Central memory CD8-positive, alpha-beta T cell (primary cell): ENCODE measurements at regions not wholly inside any gene's neighbourhood (a gene's known extent, or its start where the extent isn't known, plus 50 kb on each side); places are given as distances from the start of the nearest gene placed in this dataset.

Source experiments
- ATAC-seq: fragments of 150-1000 bp; cut with Tn5 transposase; replicated peaks from 2 replicates; pipeline ENCODE4 v1.10.0; 2022; ENCODE audit warnings: mild to moderate bottlenecking, moderate FRiP score, moderate number of reproducible peaks; ENCODE audit not compliant: poor library complexity, severe bottlenecking; ENCODE audit errors: extremely low read depth
- DNase-seq, 2 donors: peaks; one replicate each; pipeline ENCODE4 v3.0.0; 2021; ENCODE audit warnings: low spot score in 2 of 2
- H3K27ac Mint-ChIP-seq: one replicate; pipeline ENCODE4 v1.8.0; 2022; ENCODE audit warnings: low read depth, mild to moderate bottlenecking, moderate library complexity, mixed read lengths
- H3K27me3 Mint-ChIP-seq: one replicate; pipeline ENCODE4 v1.8.0; 2022; ENCODE audit warnings: mixed read lengths
- H3K36me3 Mint-ChIP-seq: one replicate; pipeline ENCODE4 v1.8.0; 2022; ENCODE audit warnings: mild to moderate bottlenecking, moderate library complexity, mixed read lengths; ENCODE audit not compliant: insufficient read depth
- H3K4me1 Mint-ChIP-seq: one replicate; pipeline ENCODE4 v1.8.0; 2022; ENCODE audit warnings: mixed read lengths
- H3K4me3 Mint-ChIP-seq: one replicate; pipeline ENCODE4 v1.8.0; 2022; ENCODE audit warnings: mild to moderate bottlenecking, moderate library complexity, mixed read lengths
- H3K9me3 Mint-ChIP-seq: one replicate; pipeline ENCODE4 v1.8.0; 2022; ENCODE audit warnings: mixed read lengths

- H3K9me3 Mint-ChIP-seq = peaks cover 18% of the 10 kb centered on the region
- H3K4me3 Mint-ChIP-seq = no peak overlapping the region
- no peak for ATAC-seq
- no peaks in the 10 kb centered on the region for H3K27me3 Mint-ChIP-seq
- H3K4me1 Mint-ChIP-seq = no peaks in the 10 kb centered on the region
- H3K27ac Mint-ChIP-seq = no peak overlapping the region
- H3K36me3 Mint-ChIP-seq = no peaks in the 10 kb centered on the region
- DNase-seq = no peak
Observed at GRCh38 chr3:6249679-6250078, 611.2 kb upstream of the GRM7 start.

DNA sequence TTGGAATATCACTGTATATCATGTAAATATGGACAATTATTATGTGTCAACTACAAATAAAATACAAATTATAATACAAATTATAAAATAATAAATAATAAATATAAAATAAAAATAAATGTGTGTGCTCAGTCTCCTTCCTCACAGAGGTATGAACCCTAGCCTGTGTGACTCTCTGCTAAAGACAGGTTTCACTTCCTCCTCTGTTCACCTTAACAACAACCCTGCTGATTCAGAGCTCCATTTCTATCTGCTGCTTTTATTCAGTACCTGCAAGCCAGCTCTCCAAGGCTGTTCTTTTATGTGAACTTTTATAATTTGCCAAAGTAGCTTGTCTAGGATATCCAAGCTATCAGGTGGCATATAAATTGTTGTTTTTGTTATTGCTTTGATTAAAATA, 610.7 kb upstream of the GRM7 start:
- no peak for DNase-seq
- Mint-ChIP-seq H3K36me3 (no peaks in the 10 kb centered on the region), H3K4me3 (no peak overlapping the region), H3K27ac (no peak overlapping the region), H3K4me1 (no peaks in the 10 kb centered on the region), H3K9me3 (peaks cover 20% of the 10 kb centered on the region), H3K27me3 (no peaks in the 10 kb centered on the region)
- ATAC-seq = no peak

DNA sequence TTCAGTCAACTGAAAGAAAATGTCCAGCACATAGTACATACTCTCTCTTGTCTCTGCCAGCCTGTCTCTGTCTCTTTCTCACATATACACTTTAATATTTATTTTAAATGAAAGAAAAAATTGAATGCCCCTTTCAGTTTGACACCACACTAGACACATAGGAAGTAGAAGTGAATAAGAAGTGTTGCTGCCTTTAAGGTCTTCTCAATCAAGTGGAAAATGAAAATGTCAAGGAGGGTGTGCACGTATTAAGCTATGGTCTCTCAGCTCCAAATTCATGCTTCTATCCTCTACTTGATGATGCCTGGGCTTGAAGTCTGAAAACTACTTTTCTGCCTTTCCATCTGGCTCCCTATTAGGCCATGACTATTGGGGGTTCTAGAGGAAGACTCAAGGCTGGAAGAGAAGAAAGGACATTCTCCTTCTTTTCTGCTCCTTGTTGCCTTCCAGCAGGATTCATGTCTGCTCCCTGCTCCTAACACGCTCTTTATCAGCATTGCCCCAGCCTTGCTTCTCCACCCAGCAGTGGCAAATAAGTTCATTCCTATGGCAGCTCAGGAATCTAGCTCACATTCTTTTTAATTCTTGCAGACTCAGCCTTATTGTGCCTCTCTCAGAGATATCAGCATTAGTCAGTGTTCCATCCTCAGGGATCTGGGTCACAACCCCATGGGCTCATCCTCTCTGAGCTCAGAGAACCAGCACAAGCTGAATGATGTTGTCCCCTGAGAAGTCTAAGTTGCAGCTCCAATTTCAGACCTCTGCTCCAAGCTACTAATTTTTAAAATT, 609.1 kb upstream of the GRM7 start:
- no peaks in the 10 kb centered on the region for H3K4me1 Mint-ChIP-seq
- no peak for ATAC-seq
- H3K27me3 Mint-ChIP-seq = no peaks in the 10 kb centered on the region

GRCh38 chr3:6254490-6254889, 606.4 kb upstream of the GRM7 start:
- DNase-seq = no peak
- H3K27ac Mint-ChIP-seq = no peak overlapping the region
- ATAC-seq = no peak
- H3K36me3 Mint-ChIP-seq = no peaks in the 10 kb centered on the region
- peaks cover 17% of the 10 kb centered on the region for H3K9me3 Mint-ChIP-seq
- no peak overlapping the region for H3K4me3 Mint-ChIP-seq
- no peaks in the 10 kb centered on the region for H3K4me1 Mint-ChIP-seq
- H3K27me3 Mint-ChIP-seq = no peaks in the 10 kb centered on the region

More for the DNA sequence above, 609.1 kb upstream of the GRM7 start:
- Mint-ChIP-seq H3K27ac (no peak overlapping the region), H3K9me3 (peaks cover 11% of the 10 kb centered on the region), H3K36me3 (no peaks in the 10 kb centered on the region), H3K4me3 (no peak overlapping the region)
- DNase-seq = no peak

DNA sequence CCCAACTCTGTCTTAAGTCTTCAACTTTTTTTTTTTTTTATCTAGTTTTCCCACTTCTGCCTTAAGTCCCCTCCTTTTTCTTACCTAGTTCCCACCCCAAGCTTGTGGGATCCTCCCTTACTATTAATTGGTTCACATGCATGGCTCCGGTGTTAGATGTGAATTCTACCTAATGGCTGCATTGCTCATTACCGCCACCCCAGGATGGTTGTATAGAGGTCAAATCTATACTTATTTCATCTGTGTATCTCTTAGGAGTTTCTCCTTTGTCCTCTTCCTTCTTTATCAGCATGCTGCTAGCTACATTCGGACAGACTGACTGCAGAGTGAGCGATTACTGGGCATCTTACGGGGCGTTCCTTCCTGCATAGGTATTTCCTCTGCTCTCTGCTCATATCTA, 605.7 kb upstream of the GRM7 start:
- DNase-seq (no peak), ATAC-seq (no peak)
- no peaks in the 10 kb centered on the region for H3K36me3 Mint-ChIP-seq
- peaks cover 17% of the 10 kb centered on the region for H3K9me3 Mint-ChIP-seq
- no peak overlapping the region for H3K4me3 Mint-ChIP-seq
- no peak overlapping the region for H3K27ac Mint-ChIP-seq
- H3K27me3 Mint-ChIP-seq = no peaks in the 10 kb centered on the region
- H3K4me1 Mint-ChIP-seq = no peaks in the 10 kb centered on the region

- no peak for ATAC-seq
- no peak for DNase-seq
- Mint-ChIP-seq H3K27ac (no peak overlapping the region), H3K27me3 (no peaks in the 10 kb centered on the region), H3K4me3 (no peak overlapping the region), H3K4me1 (no peaks in the 10 kb centered on the region), H3K9me3 (peaks cover 6% of the 10 kb centered on the region), H3K36me3 (no peaks in the 10 kb centered on the region)
Observed at GRCh38 chr3:6260551-6261191, 600.2 kb upstream of the GRM7 start.

- Mint-ChIP-seq H3K4me1 (no peaks in the 10 kb centered on the region), H3K27ac (no peak overlapping the region), H3K9me3 (peaks cover 6% of the 10 kb centered on the region), H3K27me3 (no peaks in the 10 kb centered on the region), H3K4me3 (no peak overlapping the region), H3K36me3 (no peaks in the 10 kb centered on the region)
- ATAC-seq (no peak), DNase-seq (no peak)
Observed at GRCh38 chr3:6262010-6262409, 598.9 kb upstream of the GRM7 start.

- ATAC-seq = no peak
- H3K4me1 Mint-ChIP-seq = no peaks in the 10 kb centered on the region
- no peak overlapping the region for H3K4me3 Mint-ChIP-seq
- no peaks in the 10 kb centered on the region for H3K36me3 Mint-ChIP-seq
- DNase-seq = no peak
- no peak overlapping the region for H3K27ac Mint-ChIP-seq
- H3K27me3 Mint-ChIP-seq = no peaks in the 10 kb centered on the region
- H3K9me3 Mint-ChIP-seq = peaks cover under 1% of the 10 kb centered on the region
Observed at GRCh38 chr3:6264036-6264435, 596.9 kb upstream of the GRM7 start.

DNA sequence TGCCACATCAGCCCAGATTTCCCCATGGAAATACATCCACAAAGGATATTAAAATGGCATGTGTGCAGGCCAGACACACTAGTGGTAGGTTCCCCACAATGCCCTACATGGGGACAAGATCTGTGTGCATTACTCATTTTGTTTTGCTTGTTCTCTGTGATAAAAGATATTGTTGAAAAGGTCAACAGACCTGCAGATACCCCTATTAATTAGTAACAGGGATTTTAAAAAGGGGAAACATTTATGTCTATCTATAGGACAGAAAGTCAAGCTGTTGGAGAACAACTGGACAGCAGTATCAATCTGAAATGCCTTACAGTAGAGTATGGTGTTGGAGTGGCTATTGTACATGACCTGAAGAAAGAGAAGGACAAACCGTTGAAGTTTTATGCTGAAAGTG, 596.0 kb upstream of the GRM7 start:
- H3K4me3 Mint-ChIP-seq = no peak overlapping the region
- ATAC-seq (no peak), DNase-seq (no peak)
- H3K27ac Mint-ChIP-seq = no peak overlapping the region
- no peaks in the 10 kb centered on the region for H3K27me3 Mint-ChIP-seq
- H3K4me1 Mint-ChIP-seq = no peaks in the 10 kb centered on the region
- H3K36me3 Mint-ChIP-seq = no peaks in the 10 kb centered on the region
- H3K9me3 Mint-ChIP-seq = peaks cover 5% of the 10 kb centered on the region

- Mint-ChIP-seq H3K27me3 (no peaks in the 10 kb centered on the region), H3K4me3 (no peak overlapping the region), H3K36me3 (no peaks in the 10 kb centered on the region), H3K9me3 (peaks cover 8% of the 10 kb centered on the region), H3K4me1 (no peaks in the 10 kb centered on the region), H3K27ac (no peak overlapping the region)
- no peak for DNase-seq
- ATAC-seq = no peak
Observed at GRCh38 chr3:6266135-6266534, 594.8 kb upstream of the GRM7 start.

GRCh38 chr3:6273878-6274277, 587.0 kb upstream of the GRM7 start:
- no peak overlapping the region for H3K27ac Mint-ChIP-seq
- no peaks in the 10 kb centered on the region for H3K27me3 Mint-ChIP-seq
- ATAC-seq (no peak), DNase-seq (no peak)
- no peaks in the 10 kb centered on the region for H3K4me1 Mint-ChIP-seq
- H3K36me3 Mint-ChIP-seq = no peaks in the 10 kb centered on the region
- H3K9me3 Mint-ChIP-seq = peaks cover 18% of the 10 kb centered on the region
- no peak overlapping the region for H3K4me3 Mint-ChIP-seq

DNA sequence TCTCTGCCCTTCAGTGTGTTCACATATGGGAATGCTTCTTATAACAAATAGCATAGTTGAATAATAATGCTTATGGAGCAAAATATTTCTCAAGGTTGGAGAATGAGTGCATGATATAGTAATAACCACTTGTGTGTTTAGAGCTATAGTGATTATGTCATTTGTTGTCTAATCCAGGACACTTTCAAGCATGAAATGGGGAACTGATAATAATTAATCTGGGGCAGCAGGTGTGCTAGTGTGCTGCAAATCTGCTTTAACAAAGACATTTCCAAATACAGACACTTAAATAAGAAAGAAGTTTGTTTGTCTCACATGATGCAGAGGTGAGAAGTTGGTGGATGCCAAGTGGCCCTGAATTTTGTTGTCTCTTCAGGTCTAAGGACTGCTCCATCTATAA, 579.3 kb upstream of the GRM7 start:
- Mint-ChIP-seq H3K36me3 (peaks cover 3% of the 10 kb centered on the region), H3K9me3 (peaks cover 20% of the 10 kb centered on the region), H3K27me3 (no peaks in the 10 kb centered on the region), H3K4me3 (no peak overlapping the region), H3K27ac (no peak overlapping the region), H3K4me1 (no peaks in the 10 kb centered on the region)
- no peak for DNase-seq
- ATAC-seq = no peak

DNA sequence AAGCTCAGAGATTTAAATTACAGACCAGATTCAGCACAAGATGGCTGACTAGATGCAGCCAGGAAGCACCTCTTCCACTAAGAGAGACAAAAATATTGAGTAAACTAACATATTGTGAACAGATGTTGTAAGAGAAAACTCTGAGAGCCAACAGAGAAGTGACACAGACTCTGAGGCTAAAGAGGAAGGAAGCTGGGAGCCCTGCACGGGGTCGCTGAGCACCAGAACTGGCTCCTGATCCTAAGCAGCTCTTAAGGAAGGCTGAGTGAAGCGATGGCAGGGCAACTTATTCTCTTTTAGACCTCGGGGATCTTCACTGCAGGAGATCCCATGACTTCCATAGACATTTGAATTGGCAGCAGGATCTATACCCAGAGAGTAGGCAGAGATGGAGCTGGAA, 578.0 kb upstream of the GRM7 start:
- Mint-ChIP-seq H3K36me3 (peaks cover 3% of the 10 kb centered on the region), H3K27me3 (no peaks in the 10 kb centered on the region), H3K4me3 (no peak overlapping the region), H3K27ac (no peak overlapping the region), H3K4me1 (no peaks in the 10 kb centered on the region), H3K9me3 (peaks cover 21% of the 10 kb centered on the region)
- no peak for DNase-seq
- no peak for ATAC-seq
